Fibroblast of skin of scalp (primary cell): ENCODE measurements at regions not wholly inside any gene's neighbourhood (a gene's known extent, or its start where the extent isn't known, plus 50 kb on each side); places are given as distances from the start of the nearest gene placed in this dataset.

Experiments used
- DNase-seq: peaks from one replicate; pipeline ENCODE4 v3.0.0-alpha.2; 2013

DNA sequence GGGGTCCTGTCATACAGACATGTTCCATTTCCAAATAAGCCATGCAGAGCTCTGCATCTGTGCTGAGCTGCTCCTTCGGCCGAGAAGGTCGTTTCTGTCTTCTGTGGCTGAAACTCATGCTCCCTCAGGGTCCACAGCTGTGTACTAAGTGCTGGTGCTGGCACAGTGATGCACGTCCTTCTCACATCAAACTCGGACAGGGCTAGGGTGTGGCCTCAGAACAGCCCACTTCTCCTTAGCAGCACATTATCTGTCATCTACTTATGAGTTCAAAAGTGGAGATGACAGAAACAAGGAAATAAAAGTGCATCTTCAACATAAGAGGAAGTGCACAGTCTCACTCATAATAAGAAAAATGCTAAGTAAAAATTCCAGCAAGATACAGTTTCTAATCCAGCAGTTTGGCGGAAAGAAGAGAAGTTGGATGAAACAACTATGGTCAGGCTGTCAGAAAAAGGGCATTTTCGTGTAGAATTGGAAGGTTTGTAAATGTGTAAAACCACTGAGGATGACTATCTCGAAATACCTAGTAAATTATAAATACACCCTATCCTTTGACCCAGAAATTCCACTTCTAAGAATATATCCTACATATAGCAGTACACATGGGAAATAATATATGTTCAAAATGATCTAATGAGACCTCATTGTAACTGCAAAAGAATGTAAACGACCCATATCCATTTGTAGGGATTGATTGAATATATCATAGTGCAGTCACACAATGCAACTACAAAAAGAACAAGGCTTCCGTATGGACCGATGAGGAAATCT lies 53.7 kb upstream of the APCDD1 start:
- DNase-seq: no peak

DNA sequence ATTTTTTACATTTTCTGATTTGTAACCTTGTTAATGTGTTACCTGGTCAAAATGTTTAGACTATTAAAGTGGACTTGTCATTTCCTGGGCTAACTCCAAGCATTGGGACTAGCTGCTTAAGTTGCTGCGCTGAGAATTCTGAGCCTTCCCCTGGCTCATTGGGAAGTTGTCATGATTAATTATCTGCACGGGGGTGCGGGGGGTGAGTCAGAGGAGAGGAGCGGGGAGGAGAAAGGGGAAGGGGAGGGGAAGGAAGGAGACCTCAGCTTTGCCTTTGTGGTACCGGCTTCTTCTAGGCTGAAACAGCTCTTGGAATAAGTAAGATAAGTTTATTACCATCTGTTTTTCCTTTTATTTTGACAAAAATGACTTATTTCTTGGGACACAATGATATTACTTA lies 52.9 kb upstream of the APCDD1 start:
- peak; percentile 57 for DNase-seq

DNA sequence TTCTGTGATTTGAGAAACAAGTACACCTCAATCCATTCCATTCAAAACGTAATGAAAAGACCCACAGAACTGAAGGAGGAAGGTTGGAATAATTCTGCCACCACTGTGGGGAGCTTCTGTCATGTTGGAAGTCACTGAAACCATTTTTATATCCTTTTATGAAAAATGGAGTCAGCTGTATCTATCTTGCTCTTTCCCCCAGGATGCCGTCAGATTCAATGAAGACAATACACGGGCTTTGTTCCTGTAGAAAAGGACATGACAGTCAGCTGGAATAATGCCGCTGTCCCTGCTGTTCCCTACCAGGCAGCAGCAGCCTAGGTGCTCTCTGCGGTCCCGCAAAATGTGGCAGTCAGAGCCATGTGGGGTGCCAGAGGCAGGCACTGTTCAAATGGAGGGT lies 52.5 kb upstream of the APCDD1 start:
- no peak for DNase-seq

DNA sequence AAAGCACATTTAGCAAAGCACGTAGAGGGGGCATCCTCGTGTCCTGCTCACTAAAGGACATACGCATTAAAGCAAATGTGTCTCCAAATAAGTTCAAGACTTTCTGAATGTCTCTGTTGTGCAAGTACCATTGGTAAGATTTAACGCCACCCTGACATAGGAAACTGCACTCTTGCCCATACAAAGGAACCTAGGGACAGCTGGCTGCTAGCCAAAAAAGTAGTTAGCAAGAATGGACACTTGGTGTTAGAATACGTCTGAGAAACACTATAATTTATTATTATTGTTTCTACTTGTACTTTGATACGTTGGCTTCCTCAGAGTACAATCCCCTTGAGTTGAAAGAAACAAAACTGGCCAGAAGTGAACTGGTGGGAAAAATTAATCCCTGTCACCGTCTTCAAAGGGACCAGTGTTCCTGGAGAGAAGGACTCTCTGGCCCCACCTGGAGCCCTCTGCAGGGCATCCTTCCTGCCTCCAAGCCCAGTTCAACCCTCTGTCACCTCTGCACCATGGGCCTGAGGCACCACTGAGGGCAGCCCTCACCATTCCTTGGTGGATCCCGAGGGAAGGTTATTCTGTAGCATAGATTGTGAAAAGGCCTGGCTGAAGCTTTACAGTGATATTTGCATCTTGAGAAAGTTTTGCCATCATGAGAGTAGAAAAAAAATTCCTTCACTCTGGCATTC lies 51.4 kb upstream of the APCDD1 start:
- no peak for DNase-seq

DNA sequence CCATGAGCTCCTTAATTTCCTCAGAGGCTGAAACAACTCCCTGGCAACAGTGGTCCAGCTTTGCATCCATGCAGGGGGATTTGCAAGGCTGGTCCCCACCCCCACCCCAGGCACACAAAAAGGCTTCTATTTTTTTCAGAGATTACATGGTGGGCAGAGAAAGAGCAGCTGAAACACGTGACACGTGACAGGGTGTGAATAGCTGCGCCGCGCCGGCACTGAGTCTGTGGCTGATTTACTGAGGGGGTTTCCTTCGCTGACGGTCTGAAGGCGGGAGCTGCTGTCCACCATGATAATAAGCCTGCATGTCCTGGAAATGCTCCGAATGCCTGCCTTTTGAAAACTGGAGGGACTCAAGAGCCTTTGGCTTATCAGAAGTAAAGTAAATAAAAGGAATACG lies 50.7 kb upstream of the APCDD1 start:
- DNase-seq: no peak

DNA sequence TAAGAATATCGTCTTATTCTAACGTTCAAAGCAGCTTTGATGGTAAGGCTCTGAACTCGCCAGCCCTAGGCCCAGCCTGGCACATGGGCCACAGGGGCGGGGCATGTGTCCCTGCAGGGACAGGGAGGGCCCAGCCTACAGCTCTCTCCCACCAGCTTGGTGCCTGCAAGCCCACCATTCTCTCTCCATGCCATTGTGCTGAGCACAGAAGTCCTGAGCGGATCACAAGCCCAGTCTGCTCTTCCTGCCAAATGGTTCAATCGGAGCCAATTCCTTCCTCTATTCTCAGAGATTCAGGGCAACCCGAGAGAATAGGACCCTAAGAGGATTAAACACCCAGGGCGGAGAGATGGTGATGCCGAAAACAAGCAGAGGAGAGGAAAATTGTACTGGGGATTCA lies 50.3 kb upstream of the APCDD1 start:
- no peak for DNase-seq
